Right lobe of liver (tissue), 4 donors: ENCODE measurements at regions not wholly inside any gene's neighbourhood (a gene's known extent, or its start where the extent isn't known, plus 50 kb on each side); places are given as distances from the start of the nearest gene placed in this dataset.

Experiments used
- CTCF ChIP-seq, 4 donors: fragments of 200-600 bp in 3 of 4; fragments of 450-650 bp in 1 of 4; IDR thresholded peaks; one replicate each; pipeline versions ENCODE4 v1.5.1 to v1.8.0; 2016 to 2022; ENCODE audit warnings: antibody characterized with exemption in 4 of 4, mild to moderate bottlenecking in 2 of 4
- POLR2A ChIP-seq: fragments of 450-650 bp; IDR thresholded peaks from one replicate; pipeline ENCODE4 v1.6.1; 2017; ENCODE audit warnings: antibody characterized with exemption, mild to moderate bottlenecking
- donor health status: DM: no; HTN: no; CAD: no.
- donor health status: DM: no; HTN: no; CAD: no.
- donor health status: DM: no; HTN: yes; CAD: no.

GRCh38 chr22:26837784-26838470 lies 180.5 kb downstream of the MIAT start:
- no peak for TF ChIP-seq CTCF (IDR thresholded peaks at IDR 0.05)
- no peak for TF ChIP-seq POLR2A
